ELR (cell line): ENCODE measurements at regions not wholly inside any gene's neighbourhood (a gene's known extent, or its start where the extent isn't known, plus 50 kb on each side); places are given as distances from the start of the nearest gene placed in this dataset.
A peak's percentile ranks its signal among the peaks of the same experiment; 100 is the strongest.
"Not testable (repeated sequence)": the region's sequence is repeated elsewhere in the genome, so short reads cannot be mapped to it uniquely, and the experiment has no call there.

ENCODE experiments used
- DNase-seq: peaks from one replicate; pipeline ENCODE4 v3.0.0-alpha.2; 2015; ENCODE audit warnings: low read depth

DNA sequence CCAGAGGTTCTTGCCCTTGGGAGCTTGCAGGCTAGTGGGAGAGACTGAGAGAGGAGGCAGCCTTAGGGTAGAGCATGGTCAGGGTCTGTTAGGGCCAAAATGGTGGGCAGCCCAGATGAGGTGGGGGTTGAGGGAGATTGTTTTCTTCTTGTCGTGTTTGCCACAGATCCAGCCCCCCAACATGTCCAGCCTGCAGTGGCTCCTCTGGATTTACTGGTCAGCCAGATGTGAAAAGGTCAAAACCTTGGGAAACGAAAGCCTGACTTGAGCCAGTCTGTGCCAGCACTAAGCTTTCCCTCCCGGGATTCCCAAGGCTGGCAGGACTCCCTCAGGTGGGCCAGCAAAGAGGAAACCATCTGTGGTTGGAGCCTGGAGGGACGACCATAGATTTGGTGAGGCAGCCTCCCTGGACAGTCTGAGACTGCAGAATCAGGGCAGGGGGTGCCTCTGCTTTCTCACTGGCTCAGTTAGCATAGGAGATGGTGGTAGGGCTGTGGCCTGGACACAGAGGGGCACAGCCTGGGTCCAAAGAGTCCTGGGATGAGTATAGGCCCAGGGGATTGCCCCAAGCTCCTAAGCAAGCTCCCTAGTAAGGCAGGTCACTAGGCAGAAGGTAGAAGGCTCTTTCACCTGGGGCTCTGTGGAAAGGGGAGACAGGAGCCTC lies 51.2 kb upstream of the PRR23C start:
- no peak for DNase-seq

DNA sequence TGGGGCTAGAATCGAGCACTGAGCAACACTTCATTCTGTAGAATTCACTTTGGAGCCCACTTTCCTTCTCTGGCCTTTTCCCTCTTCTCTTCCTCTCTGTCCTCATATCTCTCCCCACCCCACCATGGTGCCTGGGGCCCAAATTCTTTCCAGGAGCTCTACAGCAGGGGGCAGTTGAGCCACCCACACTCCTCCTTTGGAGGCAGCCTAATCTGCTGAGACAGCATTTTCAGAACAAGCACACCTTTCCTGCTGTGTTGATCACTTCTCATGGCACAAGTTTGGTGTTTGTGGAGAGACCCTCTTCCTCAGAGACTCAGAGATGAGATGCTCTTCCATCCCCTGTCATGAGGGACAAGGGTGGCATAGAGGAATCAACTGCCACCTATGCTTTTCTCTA lies 52.0 kb upstream of the PRR23C start:
- DNase-seq, result no peak

GRCh38 chr3:139098391-139098790 lies 53.7 kb upstream of the PRR23C start:
- no peak for DNase-seq

DNA sequence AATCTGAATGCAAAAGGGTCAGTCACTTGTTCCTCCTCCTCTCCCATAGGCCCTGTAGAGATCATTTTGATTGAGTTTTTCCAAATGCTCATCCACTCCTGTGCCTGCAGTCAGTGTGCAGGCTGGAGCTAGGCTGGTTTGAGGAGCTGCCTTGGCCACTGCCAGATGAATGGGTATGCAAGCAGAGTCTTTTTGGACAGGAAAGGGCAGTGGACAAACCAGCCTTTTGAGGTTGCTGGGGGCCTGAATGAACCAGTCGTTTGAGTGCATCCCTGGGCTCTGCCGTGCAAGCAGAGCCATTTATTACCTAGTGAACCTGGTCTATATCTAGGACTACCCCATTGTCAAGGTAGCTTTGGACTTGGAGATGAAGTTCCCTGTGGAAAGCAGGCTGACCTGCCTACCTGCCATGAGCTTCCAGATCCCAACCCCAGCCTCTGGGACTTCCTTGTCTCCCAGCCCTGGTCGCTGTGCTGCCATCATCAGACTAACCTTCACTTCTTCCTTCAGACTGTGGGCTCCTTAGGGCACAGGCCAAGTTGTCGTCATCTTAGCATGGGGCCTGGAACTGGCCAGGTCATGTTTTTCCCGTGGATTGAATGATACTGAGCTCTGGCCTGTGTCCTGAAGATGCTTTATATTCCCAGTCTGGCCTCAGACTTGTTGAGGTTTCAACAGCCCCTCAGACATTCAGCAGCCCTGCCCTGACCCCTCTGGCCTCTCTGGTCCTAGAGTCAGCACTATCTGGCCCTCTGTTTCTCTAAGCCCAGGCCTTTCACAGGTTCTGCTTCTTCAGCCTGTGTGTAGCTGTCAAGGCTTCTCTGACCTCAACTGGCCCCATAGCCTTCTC lies 55.5 kb upstream of the PRR23C start:
- no peak for DNase-seq

- no peak for DNase-seq
Measured at GRCh38 chr3:139100821-139101220, 56.1 kb upstream of the PRR23C start.

DNA sequence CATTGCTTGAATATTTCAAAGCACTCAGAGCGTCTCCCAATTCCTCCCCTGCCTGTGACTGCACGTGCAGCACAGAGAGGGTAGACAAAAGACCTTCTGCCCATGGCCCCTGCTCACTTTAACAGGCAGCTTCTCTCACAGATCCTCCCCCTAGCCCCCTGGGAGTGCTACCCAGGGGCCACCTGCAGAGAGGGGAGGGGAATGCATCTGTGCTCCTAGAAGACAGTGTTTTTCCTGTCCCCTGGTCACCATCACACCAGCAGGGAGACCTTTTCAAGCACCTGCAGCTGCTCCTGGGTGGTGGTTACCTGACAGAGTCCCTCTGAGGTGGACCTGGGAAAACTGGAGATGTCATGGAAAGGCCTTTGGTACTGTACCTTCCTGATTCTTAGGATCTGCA lies 56.7 kb upstream of the PRR23C start:
- DNase-seq, result no peak

DNA sequence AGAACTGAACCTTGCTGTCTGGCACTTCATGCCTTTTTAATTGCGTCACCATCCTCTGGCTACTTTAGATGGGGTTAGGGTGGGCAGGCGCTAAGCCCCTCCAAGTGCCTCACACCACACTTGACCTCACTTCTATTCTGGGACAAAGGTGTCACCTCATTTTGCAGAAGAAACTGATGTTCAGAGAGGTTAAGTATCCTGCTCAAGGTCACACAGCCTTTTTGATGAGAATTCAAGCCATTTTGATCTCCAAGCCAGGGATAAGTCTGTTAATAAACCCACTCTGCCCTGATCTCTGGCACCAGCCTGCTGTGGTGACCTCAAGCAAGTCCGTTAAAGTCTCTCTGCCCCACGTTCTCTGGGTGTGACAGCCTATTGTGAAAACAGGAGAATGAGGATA lies 58.8 kb upstream of the PRR23C start:
- DNase-seq, result no peak

GRCh38 chr3:139104062-139104461 lies 59.4 kb upstream of the PRR23C start:
- DNase-seq, result no peak

- DNase-seq, result no peak
Measured at GRCh38 chr3:139105154-139105702, 60.5 kb upstream of the PRR23C start.

DNA sequence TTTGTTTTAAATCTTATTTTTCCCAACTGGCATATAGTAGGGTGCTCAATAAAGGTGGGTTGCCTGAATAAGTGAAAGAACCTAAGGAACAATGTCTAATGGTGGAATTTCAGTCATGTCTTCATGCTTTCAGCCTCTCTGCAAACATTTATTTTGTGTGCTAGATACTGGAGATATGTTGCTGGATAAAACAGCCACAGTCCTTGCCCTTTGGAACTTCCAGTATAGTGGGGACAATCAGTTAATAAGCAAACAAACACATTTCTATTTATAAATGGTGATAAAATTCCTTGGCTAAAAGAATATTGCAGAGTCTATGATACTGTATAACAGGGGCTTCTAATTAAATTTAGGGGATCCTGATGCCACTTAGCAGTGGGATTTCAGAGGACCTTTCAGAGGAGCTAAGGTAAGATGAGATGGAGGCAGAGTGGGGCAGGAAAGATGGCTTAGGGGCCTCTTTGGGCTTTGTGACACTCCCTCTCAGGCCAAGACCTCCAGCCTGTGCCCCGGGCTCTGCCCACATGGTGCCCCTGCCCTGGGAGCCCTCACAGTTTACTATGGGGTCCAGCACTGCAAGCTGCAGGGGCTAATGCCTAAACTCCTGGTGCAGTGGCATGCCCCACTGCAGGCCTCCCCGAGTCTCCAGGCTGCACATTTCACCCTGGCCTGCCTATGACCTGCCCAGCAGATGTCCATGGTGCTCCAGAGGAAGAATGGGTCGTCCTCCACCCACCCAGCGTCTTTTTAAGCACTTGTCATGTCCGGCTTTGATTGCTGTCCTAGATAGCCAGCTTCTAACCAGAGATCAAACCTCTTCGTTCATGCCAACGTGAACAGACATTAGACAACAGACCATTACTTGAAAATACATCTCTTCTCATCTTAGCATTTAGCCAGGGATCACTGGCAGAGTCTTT lies 61.6 kb upstream of the PRR23C start:
- DNase-seq, result no peak

- DNase-seq, result no peak
Measured at GRCh38 chr3:139107424-139108252, 62.9 kb upstream of the PRR23C start.

DNA sequence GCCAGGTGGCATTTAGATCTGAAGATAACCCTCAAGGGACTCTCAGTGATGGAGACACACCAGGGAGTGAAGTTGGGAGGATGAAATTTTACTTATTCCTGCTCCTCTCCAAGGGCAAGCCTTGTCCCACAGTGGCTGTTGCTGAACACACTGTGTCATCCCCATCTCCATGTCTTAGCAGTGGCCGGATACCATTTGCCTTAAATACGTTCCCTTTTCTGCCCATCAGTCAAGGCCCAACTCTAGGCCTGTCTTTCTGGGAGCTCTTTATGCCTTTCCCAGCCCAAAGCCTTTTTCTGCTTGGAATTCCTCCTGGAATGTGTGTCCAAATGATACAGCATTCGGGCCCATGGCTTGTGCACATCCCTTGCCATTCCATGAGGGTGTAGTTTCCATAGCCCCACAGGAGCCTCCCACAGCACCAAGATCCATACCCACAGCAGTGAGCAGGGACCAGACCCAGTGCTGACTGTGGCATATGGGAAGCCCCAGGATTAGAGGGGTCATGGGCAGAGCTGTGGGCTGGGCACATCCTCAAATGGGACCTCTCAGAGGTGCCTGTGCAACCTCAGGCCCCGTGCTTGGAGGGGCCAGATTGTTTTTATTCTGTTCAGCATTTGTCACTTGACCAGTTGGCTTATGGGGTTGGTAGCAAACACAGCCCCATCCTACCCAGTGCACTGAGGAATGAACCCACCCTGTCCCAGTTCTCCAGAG lies 63.7 kb upstream of the PRR23C start:
- DNase-seq, result no peak

- no peak for DNase-seq
Measured at GRCh38 chr3:139109271-139109670, 64.6 kb upstream of the PRR23C start.

- no peak for DNase-seq
Measured at GRCh38 chr3:139110072-139110830, 65.6 kb upstream of the PRR23C start.

DNA sequence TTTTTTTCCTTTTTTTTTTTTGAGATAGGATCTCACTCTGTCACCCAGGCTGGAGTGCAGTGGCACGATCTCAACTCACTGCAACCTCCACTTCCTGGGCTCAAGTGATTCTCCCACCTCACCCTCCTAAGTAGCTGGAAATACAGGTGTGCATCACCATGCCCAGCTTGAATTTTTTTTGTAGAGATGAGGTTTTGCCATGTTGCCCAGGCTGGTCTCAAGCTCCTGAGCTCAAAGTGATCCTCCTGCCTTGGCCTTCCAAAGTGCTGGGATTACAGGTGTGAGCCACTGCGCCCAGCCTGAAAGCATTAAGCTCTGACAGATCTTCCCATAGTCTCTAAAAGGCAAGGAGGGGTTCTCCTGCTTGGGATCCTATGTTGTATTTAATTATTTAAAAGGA lies 66.2 kb upstream of the PRR23C start:
- DNase-seq, result not testable (repeated sequence)

GRCh38 chr3:139111392-139112229 lies 66.9 kb upstream of the PRR23C start:
- DNase-seq, result peak; percentile 74

DNA sequence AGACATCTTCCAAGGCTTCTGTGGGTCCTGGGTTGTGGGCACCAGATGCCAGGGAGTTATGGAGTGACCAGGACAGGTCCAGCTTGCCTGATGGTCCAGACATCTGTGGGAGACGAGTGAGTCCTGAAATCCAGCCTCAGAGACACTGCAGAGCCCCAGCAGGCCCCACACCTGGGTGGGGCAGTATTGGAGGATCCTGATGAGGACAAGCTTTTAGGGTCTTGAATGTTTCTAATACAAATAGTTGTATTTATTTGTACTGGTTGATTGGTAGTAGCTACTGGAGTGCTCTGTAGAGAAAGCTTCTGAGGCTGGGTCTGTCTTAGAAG lies 67.5 kb upstream of the PRR23C start:
- no peak for DNase-seq

DNA sequence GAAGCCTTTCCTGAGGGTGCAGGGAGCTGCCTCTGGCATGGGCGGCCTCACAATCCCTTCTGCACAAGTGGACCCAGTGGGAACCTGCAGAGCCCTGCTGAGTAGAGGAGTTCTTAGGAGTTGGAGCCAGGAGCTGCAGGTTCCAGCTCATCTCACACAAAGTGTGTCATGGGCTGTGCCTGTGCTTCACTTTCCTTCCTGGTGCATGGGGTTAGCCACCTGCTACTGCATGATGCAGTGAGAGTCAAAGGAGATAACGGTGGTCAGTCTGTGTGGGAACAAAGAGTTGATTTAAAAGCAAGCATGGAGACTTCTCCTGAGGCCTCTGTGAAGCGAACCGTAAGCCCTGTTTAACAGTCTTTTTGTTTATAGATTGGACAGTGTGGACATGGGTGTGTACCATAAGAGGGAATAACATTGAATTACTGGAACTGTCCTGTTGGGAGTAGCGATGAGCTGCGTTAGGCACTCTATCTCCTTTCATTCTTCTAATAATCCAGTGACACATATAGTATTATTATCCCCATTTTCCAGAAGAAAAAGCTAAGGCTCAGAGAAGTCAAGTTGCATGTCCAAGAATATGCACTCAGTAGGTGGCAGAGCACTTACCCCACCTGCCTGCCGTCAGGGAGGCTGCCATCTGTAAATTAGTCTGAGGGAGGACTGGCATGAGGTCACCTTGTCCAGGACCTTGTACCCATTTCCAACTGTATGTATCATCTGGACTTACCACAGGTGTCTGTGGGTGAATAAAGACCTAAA lies 68.7 kb upstream of the PRR23C start:
- peak; percentile 26 for DNase-seq
